ENCODE measurements at regions not wholly inside any gene's neighbourhood (a gene's known extent, or its start where the extent isn't known, plus 50 kb on each side); places are given as distances from the start of the nearest gene placed in this dataset.

DNA sequence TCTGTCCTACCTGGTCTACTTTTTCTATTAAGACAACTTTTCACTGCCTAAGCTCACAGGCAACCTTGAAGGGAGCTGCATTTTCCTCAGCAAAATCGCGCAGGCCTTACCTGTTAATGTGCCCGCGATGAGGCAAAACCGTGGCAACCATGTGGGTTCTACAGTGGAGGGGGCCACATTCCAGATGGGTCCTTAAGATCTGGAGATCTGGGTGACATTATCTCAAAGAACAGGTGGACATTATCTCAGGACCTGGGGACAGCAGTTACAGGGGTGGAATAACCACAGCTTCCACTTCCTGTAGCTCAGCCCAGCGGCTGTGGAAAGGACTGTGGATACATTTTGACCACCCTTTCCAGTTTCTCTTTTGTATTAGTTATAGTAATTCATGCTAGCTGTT, 112.8 kb upstream of the PTCH1 start:
- TF ChIP-seq FOXP2 (optimal IDR thresholded peaks at IDR 0.05; ENCODE audit: borderline replicate concordance, extremely low read depth, extremely low read length, insufficient read depth) = no peak
- TF ChIP-seq TAF1 (IDR thresholded peaks at IDR 0.05; ENCODE audit: borderline replicate concordance, insufficient read depth, low read length) = no peak

DNA sequence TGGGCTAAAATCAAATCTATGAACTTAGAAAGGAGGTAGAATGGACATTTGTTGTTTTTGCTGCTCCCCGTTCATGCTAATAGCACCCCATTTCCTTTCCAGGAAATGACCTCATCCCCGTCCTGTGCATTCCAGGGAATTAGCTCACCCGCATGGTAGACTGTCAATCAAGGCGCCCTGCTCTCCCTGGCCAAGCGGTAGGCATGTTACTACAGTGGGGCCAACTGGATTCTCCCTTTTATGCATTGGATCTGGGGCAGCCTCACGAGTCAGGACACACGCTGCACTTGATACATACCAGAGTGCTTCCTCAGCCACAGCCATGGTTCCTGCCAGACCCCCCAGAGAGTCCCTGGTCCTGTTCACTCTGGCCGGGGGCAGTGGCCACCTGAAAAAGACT, 111.0 kb upstream of the PTCH1 start:
- TF ChIP-seq TAF1 (IDR thresholded peaks at IDR 0.05; ENCODE audit: borderline replicate concordance, insufficient read depth, low read length) = no peak
- no peak for TF ChIP-seq FOXP2 (optimal IDR thresholded peaks at IDR 0.05; ENCODE audit: borderline replicate concordance, extremely low read depth, extremely low read length, insufficient read depth)
- no peak for TF ChIP-seq REST (IDR thresholded peaks at IDR 0.05; ENCODE audit: insufficient read depth in 1 of 2, low read depth in 2 of 2, low read length in 2 of 2)
- TF ChIP-seq POLR2AphosphoS5 (IDR thresholded peaks at IDR 0.05; ENCODE audit: low read depth, low read length) = no peak
- TF ChIP-seq SIN3A (IDR thresholded peaks at IDR 0.05; ENCODE audit: borderline replicate concordance, insufficient read depth, low read length) = no peak

GRCh38 chr9:95626885-95627558, 110.3 kb upstream of the PTCH1 start:
- TF ChIP-seq SIN3A (IDR thresholded peaks at IDR 0.05; ENCODE audit: borderline replicate concordance, insufficient read depth, low read length) = no peak
- TF ChIP-seq REST (IDR thresholded peaks at IDR 0.05; ENCODE audit: insufficient read depth in 1 of 2, low read depth in 2 of 2, low read length in 2 of 2) = no peak
- TF ChIP-seq TAF1 (IDR thresholded peaks at IDR 0.05; ENCODE audit: borderline replicate concordance, insufficient read depth, low read length) = no peak
- no peak for TF ChIP-seq POLR2AphosphoS5 (IDR thresholded peaks at IDR 0.05; ENCODE audit: low read depth, low read length)

- TF ChIP-seq REST (IDR thresholded peaks at IDR 0.05; ENCODE audit: insufficient read depth in 1 of 2, low read depth in 2 of 2, low read length in 2 of 2) (no peak), TAF1 (IDR thresholded peaks at IDR 0.05; ENCODE audit: borderline replicate concordance, insufficient read depth, low read length) (no peak), POLR2AphosphoS5 (IDR thresholded peaks at IDR 0.05; ENCODE audit: low read depth, low read length) (no peak), SIN3A (IDR thresholded peaks at IDR 0.05; ENCODE audit: borderline replicate concordance, insufficient read depth, low read length) (no peak), FOXP2 (optimal IDR thresholded peaks at IDR 0.05; ENCODE audit: borderline replicate concordance, extremely low read depth, extremely low read length, insufficient read depth) (no peak)
Observed at GRCh38 chr9:95626341-95626740, 109.6 kb upstream of the PTCH1 start.

DNA sequence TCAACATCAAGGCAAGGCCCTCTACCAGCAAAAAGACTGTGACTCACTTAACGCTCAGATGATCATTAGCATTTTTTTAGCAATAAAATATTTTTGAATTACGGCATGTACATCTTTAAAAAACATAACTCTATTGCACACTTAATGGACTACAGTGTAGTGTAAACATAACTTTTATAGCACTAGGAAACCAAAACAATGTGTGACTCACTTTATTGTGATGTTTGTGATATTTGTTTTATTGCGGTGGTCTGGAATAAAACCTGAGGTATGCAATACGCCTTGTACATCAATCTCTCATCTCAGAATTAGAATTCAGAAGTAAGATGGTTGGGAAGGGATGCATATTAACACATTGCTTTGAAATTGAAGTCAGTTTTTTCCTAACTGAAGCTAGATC, 106.9 kb upstream of the PTCH1 start:
- TF ChIP-seq REST (IDR thresholded peaks at IDR 0.05; ENCODE audit: insufficient read depth in 1 of 2, low read depth in 2 of 2, low read length in 2 of 2) (no peak), TAF1 (IDR thresholded peaks at IDR 0.05; ENCODE audit: borderline replicate concordance, insufficient read depth, low read length) (no peak), POLR2AphosphoS5 (IDR thresholded peaks at IDR 0.05; ENCODE audit: low read depth, low read length) (no peak), SIN3A (IDR thresholded peaks at IDR 0.05; ENCODE audit: borderline replicate concordance, insufficient read depth, low read length) (no peak), FOXP2 (optimal IDR thresholded peaks at IDR 0.05; ENCODE audit: borderline replicate concordance, extremely low read depth, extremely low read length, insufficient read depth) (no peak)

Data from PFSK-1 (cell line).